Suprapubic skin (tissue), 3 donors: ENCODE measurements at regions not wholly inside any gene's neighbourhood (a gene's known extent, or its start where the extent isn't known, plus 50 kb on each side); places are given as distances from the start of the nearest gene placed in this dataset.

Experiments
- POLR2A ChIP-seq, 2 donors: fragments of 450-650 bp; IDR thresholded peaks; one replicate each; pipeline ENCODE4 v1.6.1; 2017; ENCODE audit warnings: antibody characterized with exemption in 2 of 2, mild to moderate bottlenecking in 2 of 2, moderate library complexity in 2 of 2
- TF ChIP-seq, protein P1 (sequence below), 2 donors: fragments of 200-600 bp in 1 of 2; fragments of 450-650 bp in 1 of 2; sonication (generic) in 1 of 2; IDR thresholded peaks; one replicate each; pipeline ENCODE4 v1.5.1; 2016 to 2019; ENCODE audit warnings: antibody characterized with exemption in 2 of 2, mild to moderate bottlenecking in 1 of 2, moderate library complexity in 1 of 2

GRCh38 chr22:19599626-19600243 lies 75.5 kb upstream of the CLDN5 start:
- TF ChIP-seq POLR2A (IDR thresholded peaks at IDR 0.05), result no peak
- TF ChIP-seq, protein P1, sequence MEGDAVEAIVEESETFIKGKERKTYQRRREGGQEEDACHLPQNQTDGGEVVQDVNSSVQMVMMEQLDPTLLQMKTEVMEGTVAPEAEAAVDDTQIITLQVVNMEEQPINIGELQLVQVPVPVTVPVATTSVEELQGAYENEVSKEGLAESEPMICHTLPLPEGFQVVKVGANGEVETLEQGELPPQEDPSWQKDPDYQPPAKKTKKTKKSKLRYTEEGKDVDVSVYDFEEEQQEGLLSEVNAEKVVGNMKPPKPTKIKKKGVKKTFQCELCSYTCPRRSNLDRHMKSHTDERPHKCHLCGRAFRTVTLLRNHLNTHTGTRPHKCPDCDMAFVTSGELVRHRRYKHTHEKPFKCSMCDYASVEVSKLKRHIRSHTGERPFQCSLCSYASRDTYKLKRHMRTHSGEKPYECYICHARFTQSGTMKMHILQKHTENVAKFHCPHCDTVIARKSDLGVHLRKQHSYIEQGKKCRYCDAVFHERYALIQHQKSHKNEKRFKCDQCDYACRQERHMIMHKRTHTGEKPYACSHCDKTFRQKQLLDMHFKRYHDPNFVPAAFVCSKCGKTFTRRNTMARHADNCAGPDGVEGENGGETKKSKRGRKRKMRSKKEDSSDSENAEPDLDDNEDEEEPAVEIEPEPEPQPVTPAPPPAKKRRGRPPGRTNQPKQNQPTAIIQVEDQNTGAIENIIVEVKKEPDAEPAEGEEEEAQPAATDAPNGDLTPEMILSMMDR (IDR thresholded peaks at IDR 0.05), result no peak
